Stimulated activated CD4-positive, alpha-beta T cell treated with anti-CD3 and anti-CD28 coated beads, Interleukin-12 subunit alpha, Interleukin-12 subunit beta, amount 100 ng/mL, for 48 hours (primary cell): ENCODE measurements at regions not wholly inside any gene's neighbourhood (a gene's known extent, or its start where the extent isn't known, plus 50 kb on each side); places are given as distances from the start of the nearest gene placed in this dataset.
"Not testable (repeated sequence)": the region's sequence is repeated elsewhere in the genome, so short reads cannot be mapped to it uniquely, and the experiment has no call there.

Experiments used
- DNase-seq, 3 donors: peaks; one replicate each; pipeline ENCODE4 v3.0.0-alpha.2; 2020; ENCODE audit warnings: low read depth in 2 of 3, low spot score in 1 of 3

DNA sequence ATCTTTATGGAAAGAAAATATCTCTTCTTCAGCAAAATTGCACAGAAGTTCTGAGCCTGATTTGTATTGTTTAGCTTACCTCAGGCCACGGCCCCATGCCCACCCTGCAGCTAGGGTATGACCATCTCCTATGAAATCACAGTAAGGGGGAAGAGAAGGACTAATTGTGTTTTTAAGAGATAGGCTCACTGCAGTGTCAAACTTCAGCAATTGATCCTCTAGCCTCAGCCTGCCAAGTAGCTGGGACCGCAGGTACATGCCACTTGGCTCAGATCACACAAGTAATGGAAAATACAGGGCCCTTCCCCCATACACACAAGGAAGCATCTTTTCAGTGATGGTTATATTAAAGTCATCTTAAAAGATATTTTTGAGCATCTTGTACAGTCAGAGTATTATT is 60.0 kb downstream of the DMAC1 start:
- DNase-seq, result no peak

GRCh38 chr9:7735311-7735710 is 64.3 kb downstream of the DMAC1 start:
- no peak for DNase-seq

GRCh38 chr9:7730164-7730445 is 69.5 kb downstream of the DMAC1 start:
- DNase-seq, result no peak

DNA sequence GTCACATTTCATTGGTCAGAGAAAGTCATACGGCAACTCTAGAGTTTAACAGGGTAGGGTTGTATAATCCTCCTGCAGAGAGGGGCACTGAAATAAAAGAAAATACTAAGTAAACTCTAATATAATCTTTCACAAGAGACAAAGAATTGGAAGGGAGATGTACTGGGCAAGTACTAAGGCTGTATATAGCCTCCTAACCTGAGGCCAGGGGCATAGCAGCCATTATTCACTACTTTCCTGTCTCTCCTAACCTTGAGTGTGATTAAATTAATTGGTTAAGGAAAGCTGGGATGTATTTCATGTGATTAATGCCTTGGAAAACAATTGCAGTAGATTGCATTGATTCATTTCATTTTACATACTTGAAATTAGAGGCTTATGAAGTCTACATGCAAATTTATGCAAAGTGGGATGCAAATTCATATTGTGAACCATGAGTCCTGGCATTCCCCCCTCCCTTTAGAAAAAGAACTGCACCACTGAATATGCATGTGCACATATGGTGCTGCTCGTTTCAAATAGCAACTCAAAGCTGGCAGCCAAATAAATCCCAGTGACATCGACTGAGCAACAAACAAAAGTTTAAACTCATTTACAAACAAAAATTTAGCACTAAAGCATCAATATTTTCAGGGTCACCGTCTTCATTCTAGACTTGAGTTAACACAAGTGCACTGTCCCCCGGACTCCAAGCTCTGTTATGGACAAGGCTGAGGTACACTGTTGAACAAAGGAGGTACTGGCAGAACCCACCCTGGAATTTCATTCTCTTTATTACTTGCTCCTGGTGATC is 70.0 kb downstream of the DMAC1 start:
- DNase-seq, result no peak

GRCh38 chr9:7721291-7721690 is 78.3 kb downstream of the DMAC1 start:
- DNase-seq, result no peak

GRCh38 chr9:7713088-7713487 is 86.5 kb downstream of the DMAC1 start:
- not testable (repeated sequence) for DNase-seq

DNA sequence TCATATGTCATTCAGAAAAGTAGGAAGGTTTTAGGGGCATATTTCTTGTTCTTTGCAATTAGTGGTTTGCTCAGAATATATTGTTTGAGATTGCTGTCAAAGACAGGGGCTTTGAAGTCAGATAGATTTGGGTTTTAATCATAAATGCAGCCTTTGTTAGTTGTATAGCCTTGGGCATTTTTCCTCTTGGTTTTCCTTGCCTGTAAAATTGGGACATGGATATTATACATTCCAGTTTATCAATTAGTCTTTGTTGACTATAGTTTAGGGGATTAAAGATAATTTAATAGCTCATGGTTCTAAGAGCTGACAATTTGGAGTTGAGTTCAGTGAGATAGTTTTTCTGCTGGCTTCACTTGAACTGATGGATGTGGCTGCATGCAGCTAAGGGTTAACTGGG is 88.9 kb downstream of the DMAC1 start:
- no peak for DNase-seq

DNA sequence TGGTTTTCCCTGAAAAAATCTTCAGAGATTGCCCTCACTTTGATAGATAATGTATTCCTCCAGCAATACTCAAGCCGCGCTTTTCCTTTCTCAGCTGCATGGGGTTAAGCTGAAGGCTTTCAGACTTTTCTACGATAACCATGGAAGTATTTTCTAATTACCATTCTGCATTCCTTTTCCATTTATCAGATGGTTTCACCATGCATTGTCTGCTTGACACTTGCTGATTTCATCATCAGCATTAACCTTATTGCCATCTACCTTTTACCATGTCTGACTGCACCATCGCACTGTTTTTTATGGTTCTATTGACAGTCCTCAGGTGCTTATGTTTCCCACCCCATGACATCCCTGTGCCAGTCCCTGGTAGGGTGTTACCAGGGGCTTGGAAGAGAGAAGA is 91.6 kb downstream of the DMAC1 start:
- DNase-seq, result no peak

DNA sequence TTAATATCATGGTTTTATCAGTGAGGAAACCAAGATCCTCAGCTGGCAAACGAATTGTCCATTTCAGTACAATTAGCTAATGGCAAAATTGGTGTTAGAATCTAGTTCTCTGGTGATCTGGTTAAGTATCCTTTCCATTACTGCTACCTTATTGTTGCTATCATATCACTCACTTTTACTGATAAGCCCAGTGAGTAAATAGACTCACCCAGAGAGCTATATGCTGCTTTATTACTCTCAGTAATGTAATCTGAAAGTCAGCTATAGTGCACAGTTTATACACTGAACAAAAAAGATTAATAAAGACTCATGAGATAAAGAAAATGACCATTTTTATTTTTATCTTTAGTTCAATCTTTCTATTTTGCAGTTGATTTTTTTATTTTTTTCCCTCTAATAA is 95.0 kb downstream of the DMAC1 start:
- DNase-seq, result no peak

DNA sequence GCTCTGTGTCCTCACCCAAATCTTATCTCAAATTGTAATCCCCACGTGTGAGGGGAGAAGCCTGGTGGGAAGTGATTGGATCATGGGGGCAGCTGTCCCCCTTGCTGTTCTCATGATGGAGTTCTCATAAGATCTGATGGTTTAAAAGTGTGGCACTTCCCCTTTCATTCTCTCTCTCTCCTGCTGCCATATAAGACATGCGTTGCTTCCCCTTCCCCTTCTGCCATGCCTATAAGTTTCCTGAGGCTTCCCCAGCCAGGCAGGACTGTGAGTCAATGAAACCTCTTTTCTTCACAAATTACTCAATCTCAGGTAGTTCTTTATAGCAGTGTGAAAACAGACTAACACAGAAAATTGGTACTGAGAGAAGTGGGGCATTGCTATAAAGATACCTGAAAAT is 107.7 kb downstream of the DMAC1 start:
- no peak for DNase-seq

DNA sequence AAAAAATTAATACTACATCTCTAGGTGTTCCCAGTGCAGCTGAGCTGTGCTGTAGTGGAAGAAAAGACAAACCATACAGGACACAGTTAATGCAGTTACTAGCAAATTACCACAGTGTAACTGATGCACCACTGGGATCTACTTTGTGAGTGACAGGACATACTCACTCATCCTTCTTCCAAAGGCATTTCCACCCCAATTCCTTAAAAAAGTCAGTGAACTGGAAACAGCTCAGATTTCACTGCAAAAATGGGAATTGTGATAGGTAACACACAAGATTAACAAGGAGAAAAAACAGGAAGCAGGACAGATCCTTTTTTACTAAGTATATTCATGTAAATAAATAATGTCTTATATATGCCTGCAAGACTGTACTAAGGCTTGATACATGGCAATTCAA is 109.6 kb downstream of the DMAC1 start:
- no peak for DNase-seq

GRCh38 chr9:7688626-7689025 is 111.0 kb downstream of the DMAC1 start:
- no peak for DNase-seq

DNA sequence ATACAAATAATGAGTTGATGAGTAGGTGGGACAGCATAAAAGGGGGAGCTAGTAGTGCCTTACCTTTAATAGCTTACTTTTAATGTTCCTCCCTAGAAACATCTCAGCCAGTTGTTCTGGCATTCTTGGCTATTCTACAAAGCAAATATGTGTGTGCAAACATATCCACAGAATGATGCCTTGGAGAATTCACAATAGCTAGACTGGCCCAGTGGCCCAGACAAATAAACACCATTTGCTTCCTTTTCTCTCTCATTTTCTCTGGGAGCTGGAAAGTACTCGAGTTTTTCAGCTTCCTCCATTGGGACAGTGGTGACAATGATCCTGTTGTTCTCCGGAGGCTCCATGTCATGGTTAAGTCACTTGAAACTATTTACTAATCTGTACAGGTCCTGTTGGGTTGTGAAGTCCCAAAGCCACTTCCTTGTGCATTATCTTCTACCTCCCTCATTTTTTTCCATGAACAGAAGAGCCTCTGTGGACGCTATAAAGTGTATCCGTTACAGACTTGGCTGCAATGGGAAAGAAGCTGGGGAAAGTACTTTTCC is 122.9 kb downstream of the DMAC1 start:
- DNase-seq, result no peak

DNA sequence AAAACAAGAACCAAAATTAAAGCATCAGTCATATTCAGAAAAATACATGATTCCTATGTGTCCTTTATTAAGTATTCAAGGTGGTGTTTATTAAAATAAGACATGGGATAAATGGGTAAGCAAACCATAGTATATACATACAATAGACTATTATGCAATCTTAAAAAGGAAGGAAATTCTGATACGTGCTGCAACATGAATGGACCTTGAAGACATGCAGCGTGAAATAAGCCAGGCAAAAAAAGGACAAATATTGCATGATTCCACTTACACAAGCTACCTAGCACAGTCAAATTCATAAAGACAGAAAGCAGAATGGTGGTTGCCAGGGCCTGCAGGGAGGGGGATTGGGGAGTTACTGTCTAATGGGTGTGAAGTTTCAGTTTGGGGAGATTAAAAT is 127.7 kb downstream of the DMAC1 start:
- no peak for DNase-seq

DNA sequence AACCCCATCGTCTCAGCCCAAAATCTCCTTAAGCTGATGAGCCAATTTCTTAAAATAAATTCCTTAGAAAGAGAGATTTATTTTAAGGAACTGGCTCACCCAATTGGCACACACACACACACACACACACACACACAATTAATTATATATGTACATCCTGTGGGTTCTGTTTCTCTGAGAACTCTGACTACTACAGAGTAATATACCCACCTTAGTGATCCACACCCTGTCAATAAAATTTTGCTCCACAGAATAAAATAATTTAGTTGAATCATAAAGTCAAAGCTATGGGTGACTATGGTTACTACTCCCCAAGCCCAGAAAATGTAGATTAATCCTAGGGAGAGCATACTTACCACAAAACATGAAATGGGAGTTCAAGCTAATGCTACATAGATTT is 131.0 kb downstream of the DMAC1 start:
- DNase-seq, result no peak

- DNase-seq, result no peak
Observed at GRCh38 chr9:7665874-7666273, 133.7 kb downstream of the DMAC1 start.

GRCh38 chr9:7659766-7660165 is 139.8 kb downstream of the DMAC1 start:
- no peak for DNase-seq

DNA sequence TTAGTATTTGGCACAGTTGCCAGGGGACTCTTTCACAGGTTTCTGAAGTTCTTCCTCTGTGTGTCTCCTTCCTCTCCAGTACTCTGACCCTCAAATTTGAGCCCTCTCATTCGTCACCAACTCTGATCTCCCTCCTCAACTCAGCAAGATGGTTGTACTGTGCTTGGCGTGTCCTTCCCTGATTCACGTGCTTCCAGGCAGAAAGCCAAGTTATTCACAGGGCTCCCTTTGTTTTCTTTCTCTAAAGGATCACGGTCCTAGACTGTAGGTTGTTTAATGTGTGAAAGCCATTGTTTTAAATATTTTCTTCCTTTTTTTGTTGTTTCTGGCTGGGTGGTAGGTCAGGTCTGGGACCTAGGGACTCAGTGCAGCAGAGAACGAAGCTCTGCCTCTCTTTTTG is 142.9 kb downstream of the DMAC1 start:
- no peak for DNase-seq

GRCh38 chr9:7653262-7653661 is 146.3 kb downstream of the DMAC1 start:
- DNase-seq, result no peak

GRCh38 chr9:7640231-7640630 is 159.3 kb downstream of the DMAC1 start:
- DNase-seq, result no peak

GRCh38 chr9:7639471-7639870 is 160.1 kb downstream of the DMAC1 start:
- DNase-seq, result no peak

DNA sequence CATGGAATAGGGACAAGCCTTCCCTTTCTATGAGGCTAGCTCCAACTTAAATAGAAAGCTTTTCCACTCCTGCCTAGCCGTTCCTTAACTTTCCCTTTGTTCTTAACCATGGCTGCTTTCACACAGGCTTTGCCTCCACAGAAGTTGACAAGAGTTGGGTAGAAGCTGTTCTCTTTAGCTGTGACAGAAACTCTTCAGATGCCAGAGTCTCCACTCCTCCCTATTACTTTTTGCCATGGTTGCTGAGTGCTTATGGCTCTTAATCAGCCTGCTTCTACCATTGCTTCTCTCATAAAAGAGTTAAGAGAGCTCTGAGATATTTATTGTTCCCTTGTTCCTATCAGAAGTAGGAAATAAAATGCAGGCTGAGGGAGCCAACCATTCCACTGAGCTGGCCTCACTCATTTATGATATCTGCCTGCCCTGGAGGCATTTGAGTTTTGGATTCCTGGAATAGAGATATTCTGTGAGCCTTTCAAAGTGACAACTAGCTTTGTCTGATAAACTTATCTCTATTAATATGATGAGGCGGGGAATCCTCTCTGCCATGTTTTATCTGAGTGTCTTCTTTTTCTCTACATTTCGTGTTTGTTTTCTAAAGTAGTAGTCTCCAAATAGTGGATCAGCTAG is 162.6 kb downstream of the DMAC1 start:
- DNase-seq, result no peak

GRCh38 chr9:7636309-7636708 is 163.3 kb downstream of the DMAC1 start:
- DNase-seq, result no peak
